ENCODE measurements at regions not wholly inside any gene's neighbourhood (a gene's known extent, or its start where the extent isn't known, plus 50 kb on each side); places are given as distances from the start of the nearest gene placed in this dataset.
A peak's percentile ranks its signal among the peaks of the same experiment; 100 is the strongest.
"Not testable (repeated sequence)": the region's sequence is repeated elsewhere in the genome, so short reads cannot be mapped to it uniquely, and the experiment has no call there.

- DNase-seq (ENCODE audit: low spot score in 2 of 2) (no peak), FAIRE-seq (no peak)
These were observed 105.4 kb upstream of the VANGL1 start for GRCh38 chr1:115536279-115536816.

GRCh38 chr1:115534106-115534505 lies 107.7 kb upstream of the VANGL1 start:
- no peak for FAIRE-seq
- no peak for DNase-seq (ENCODE audit: low spot score in 2 of 2)

- DNase-seq (ENCODE audit: low spot score in 2 of 2) (no peak), FAIRE-seq (no peak)
These were observed 110.0 kb upstream of the VANGL1 start for GRCh38 chr1:115531631-115532264.

GRCh38 chr1:115530407-115530806 lies 111.4 kb upstream of the VANGL1 start:
- FAIRE-seq, result no peak
- DNase-seq (ENCODE audit: low spot score in 2 of 2), result no peak

GRCh38 chr1:115529216-115529897 lies 112.4 kb upstream of the VANGL1 start:
- DNase-seq (ENCODE audit: low spot score in 2 of 2) (no peak), FAIRE-seq (no peak)

GRCh38 chr1:115528336-115528735 lies 113.4 kb upstream of the VANGL1 start:
- DNase-seq (ENCODE audit: low spot score in 2 of 2); FAIRE-seq: not testable (repeated sequence)

- FAIRE-seq, result no peak
- DNase-seq (ENCODE audit: low spot score in 2 of 2), result no peak
These were observed 114.0 kb upstream of the VANGL1 start for GRCh38 chr1:115527746-115528145.

GRCh38 chr1:115526900-115527299 lies 114.9 kb upstream of the VANGL1 start:
- DNase-seq (ENCODE audit: low spot score in 2 of 2) (no peak), FAIRE-seq (no peak)

- DNase-seq (ENCODE audit: low spot score in 2 of 2), result no peak
- FAIRE-seq, result no peak
These were observed 117.5 kb upstream of the VANGL1 start for GRCh38 chr1:115524236-115524635.

GRCh38 chr1:115522386-115522785 lies 119.4 kb upstream of the VANGL1 start:
- no peak for FAIRE-seq
- DNase-seq (ENCODE audit: low spot score in 2 of 2), result no peak

- no peak for DNase-seq (ENCODE audit: low spot score in 2 of 2)
These were observed 126.5 kb upstream of the VANGL1 start for GRCh38 chr1:115515270-115515669.

GRCh38 chr1:115510226-115510625 lies 131.5 kb upstream of the VANGL1 start:
- DNase-seq (ENCODE audit: low spot score in 2 of 2); FAIRE-seq: not testable (repeated sequence)

More at GRCh38 chr1:115515270-115515669, 126.5 kb upstream of the VANGL1 start:
- FAIRE-seq, result no peak

GRCh38 chr1:115507901-115508300 lies 133.9 kb upstream of the VANGL1 start:
- no peak for FAIRE-seq
- DNase-seq (ENCODE audit: low spot score in 2 of 2), result no peak

GRCh38 chr1:115506924-115507589 lies 134.7 kb upstream of the VANGL1 start:
- DNase-seq (ENCODE audit: low spot score in 2 of 2) (peak in 1 of 2 donors; percentile 7), FAIRE-seq (no peak)

GRCh38 chr1:115506518-115506917 lies 135.3 kb upstream of the VANGL1 start:
- DNase-seq (ENCODE audit: low spot score in 2 of 2) (no peak), FAIRE-seq (no peak)

GRCh38 chr1:115505148-115505571 lies 136.6 kb upstream of the VANGL1 start:
- no peak for FAIRE-seq
- no peak for DNase-seq (ENCODE audit: low spot score in 2 of 2)

- FAIRE-seq; DNase-seq (ENCODE audit: low spot score in 2 of 2): not testable (repeated sequence)
These were observed 139.6 kb upstream of the VANGL1 start for GRCh38 chr1:115502183-115502582.

- no peak for DNase-seq (ENCODE audit: low spot score in 2 of 2)
- no peak for FAIRE-seq
These were observed 140.3 kb upstream of the VANGL1 start for GRCh38 chr1:115501476-115501875.

- DNase-seq (ENCODE audit: low spot score in 2 of 2), result no peak
- FAIRE-seq, result no peak
These were observed 142.5 kb upstream of the VANGL1 start for GRCh38 chr1:115499253-115499652.

GRCh38 chr1:115496904-115497527 lies 144.8 kb upstream of the VANGL1 start:
- no peak for FAIRE-seq

GRCh38 chr1:115495625-115496024 lies 146.1 kb upstream of the VANGL1 start:
- no peak for FAIRE-seq
- no peak for DNase-seq (ENCODE audit: low spot score in 2 of 2)

More at GRCh38 chr1:115496904-115497527, 144.8 kb upstream of the VANGL1 start:
- DNase-seq (ENCODE audit: low spot score in 2 of 2), result no peak

Measured in frontal cortex (tissue), 3 donors.